ENCODE measurements at regions not wholly inside any gene's neighbourhood (a gene's known extent, or its start where the extent isn't known, plus 50 kb on each side); places are given as distances from the start of the nearest gene placed in this dataset.

DNA sequence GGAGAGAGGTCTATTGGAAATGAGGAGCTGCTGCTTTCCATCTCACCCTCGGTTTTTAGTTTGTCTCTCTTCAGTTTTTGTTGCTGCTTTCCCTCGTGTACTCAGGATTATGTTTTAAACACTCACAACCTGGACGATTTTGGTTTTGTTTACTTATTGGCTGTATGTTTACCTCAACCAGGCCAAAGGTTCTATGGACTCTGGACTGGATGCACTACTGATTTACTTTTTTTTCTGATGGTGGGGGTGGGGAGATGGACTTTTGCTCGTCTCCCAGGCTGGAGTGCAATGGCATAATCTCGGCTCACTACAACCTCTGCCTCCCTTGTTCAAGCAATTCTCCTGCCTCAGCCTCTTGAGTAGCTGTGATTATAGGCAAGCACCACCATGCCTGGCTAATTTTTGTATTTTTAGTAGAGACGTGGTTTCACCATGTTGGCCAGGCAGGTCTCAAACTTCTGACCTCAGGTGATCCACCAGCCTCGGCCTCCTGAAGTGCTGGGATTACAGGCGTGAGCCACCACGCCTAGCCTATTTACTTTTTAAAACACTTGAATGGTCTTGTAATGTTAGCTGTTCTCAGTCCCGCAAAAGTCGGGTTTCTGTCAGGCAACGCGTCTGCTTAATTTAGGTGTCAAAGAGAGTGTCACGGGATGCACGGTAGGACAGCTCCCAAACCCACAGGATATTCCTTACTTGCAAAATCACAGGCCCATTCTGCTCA is 148.2 kb upstream of the RIPOR2 start (continued):
- TF ChIP-seq ZIK1 (CRISPR knock-in tag; IDR thresholded peaks at IDR 0.05; ENCODE audit: borderline replicate concordance, low read depth): no peak
- 0 out of 2 replicates have a peak, but pooled peaks have one; percentile 62 for TF ChIP-seq ZFP1 (CRISPR knock-in tag; IDR thresholded peaks at IDR 0.05)
- TF ChIP-seq ZNF136 (CRISPR knock-in tag; IDR thresholded peaks at IDR 0.05; ENCODE audit: low read depth): peak; percentile 79; the same call in 1 of the 2 replicates
- TF ChIP-seq, protein P1, sequence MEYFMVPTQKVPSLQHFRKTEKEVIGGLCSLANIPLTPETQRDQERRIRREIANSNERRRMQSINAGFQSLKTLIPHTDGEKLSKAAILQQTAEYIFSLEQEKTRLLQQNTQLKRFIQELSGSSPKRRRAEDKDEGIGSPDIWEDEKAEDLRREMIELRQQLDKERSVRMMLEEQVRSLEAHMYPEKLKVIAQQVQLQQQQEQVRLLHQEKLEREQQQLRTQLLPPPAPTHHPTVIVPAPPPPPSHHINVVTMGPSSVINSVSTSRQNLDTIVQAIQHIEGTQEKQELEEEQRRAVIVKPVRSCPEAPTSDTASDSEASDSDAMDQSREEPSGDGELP (IDR thresholded peaks at IDR 0.05; ENCODE audit: borderline replicate concordance, low read depth): peak; percentile 25; the same call in 1 of the 2 replicates
- TF ChIP-seq, protein P2, sequence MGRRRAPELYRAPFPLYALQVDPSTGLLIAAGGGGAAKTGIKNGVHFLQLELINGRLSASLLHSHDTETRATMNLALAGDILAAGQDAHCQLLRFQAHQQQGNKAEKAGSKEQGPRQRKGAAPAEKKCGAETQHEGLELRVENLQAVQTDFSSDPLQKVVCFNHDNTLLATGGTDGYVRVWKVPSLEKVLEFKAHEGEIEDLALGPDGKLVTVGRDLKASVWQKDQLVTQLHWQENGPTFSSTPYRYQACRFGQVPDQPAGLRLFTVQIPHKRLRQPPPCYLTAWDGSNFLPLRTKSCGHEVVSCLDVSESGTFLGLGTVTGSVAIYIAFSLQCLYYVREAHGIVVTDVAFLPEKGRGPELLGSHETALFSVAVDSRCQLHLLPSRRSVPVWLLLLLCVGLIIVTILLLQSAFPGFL (CRISPR knock-in tag; IDR thresholded peaks at IDR 0.05): no peak
- TF ChIP-seq MTA1 (CRISPR knock-in tag; IDR thresholded peaks at IDR 0.05; ENCODE audit: borderline replicate concordance): no peak
- peak; percentile 95 for TF ChIP-seq POGZ (CRISPR knock-in tag; IDR thresholded peaks at IDR 0.05)
- TF ChIP-seq ZMAT3 (CRISPR knock-in tag; conservative IDR thresholded peaks at IDR 0.05): peak; percentile 50; the same call in 1 of the 2 replicates
- peak; percentile 59; the same call in 1 of the 2 replicates for TF ChIP-seq ZNF33A (CRISPR knock-in tag; IDR thresholded peaks at IDR 0.05; ENCODE audit: borderline replicate concordance)
- peak; percentile 85 for TF ChIP-seq ZNF160 (CRISPR knock-in tag; IDR thresholded peaks at IDR 0.05)
- 0 out of 2 replicates have a peak, but pooled peaks have one; percentile 31 for TF ChIP-seq DNMT3B (CRISPR knock-in tag; conservative IDR thresholded peaks at IDR 0.05)
- TF ChIP-seq, protein P3, sequence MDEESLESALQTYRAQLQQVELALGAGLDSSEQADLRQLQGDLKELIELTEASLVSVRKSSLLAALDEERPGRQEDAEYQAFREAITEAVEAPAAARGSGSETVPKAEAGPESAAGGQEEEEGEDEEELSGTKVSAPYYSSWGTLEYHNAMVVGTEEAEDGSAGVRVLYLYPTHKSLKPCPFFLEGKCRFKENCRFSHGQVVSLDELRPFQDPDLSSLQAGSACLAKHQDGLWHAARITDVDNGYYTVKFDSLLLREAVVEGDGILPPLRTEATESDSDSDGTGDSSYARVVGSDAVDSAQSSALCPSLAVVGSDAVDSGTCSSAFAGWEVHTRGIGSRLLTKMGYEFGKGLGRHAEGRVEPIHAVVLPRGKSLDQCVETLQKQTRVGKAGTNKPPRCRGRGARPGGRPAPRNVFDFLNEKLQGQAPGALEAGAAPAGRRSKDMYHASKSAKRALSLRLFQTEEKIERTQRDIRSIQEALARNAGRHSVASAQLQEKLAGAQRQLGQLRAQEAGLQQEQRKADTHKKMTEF (CRISPR knock-in tag; IDR thresholded peaks at IDR 0.05): peak; percentile 89
- 0 out of 2 replicates have a peak, but pooled peaks have one; percentile 67 for TF ChIP-seq ATF2 (CRISPR knock-in tag; IDR thresholded peaks at IDR 0.05)
- peak; percentile 73; the same call in 1 of the 2 replicates for TF ChIP-seq ZNF609 (CRISPR knock-in tag; IDR thresholded peaks at IDR 0.05; ENCODE audit: borderline replicate concordance)
- no peak for TF ChIP-seq ZBTB1 (CRISPR knock-in tag; IDR thresholded peaks at IDR 0.05; ENCODE audit: borderline replicate concordance)
- TF ChIP-seq, protein P4, sequence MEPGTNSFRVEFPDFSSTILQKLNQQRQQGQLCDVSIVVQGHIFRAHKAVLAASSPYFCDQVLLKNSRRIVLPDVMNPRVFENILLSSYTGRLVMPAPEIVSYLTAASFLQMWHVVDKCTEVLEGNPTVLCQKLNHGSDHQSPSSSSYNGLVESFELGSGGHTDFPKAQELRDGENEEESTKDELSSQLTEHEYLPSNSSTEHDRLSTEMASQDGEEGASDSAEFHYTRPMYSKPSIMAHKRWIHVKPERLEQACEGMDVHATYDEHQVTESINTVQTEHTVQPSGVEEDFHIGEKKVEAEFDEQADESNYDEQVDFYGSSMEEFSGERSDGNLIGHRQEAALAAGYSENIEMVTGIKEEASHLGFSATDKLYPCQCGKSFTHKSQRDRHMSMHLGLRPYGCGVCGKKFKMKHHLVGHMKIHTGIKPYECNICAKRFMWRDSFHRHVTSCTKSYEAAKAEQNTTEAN (CRISPR knock-in tag; conservative IDR thresholded peaks at IDR 0.05): peak; percentile 94
- TF ChIP-seq TARDBP (CRISPR knock-in tag; IDR thresholded peaks at IDR 0.05): peak; percentile 62; the same call in 1 of the 2 replicates
- peak; percentile 76 for TF ChIP-seq RARA (CRISPR knock-in tag; IDR thresholded peaks at IDR 0.05)
